ENCODE measurements at regions not wholly inside any gene's neighbourhood (a gene's known extent, or its start where the extent isn't known, plus 50 kb on each side); places are given as distances from the start of the nearest gene placed in this dataset.
"Not testable (repeated sequence)": the region's sequence is repeated elsewhere in the genome, so short reads cannot be mapped to it uniquely, and the experiment has no call there.

GRCh38 chr2:176951218-176951617 is 261.4 kb upstream of the HNRNPA3 start:
- DNase-seq: not testable (repeated sequence)

GRCh38 chr2:176956791-176957190 is 255.8 kb upstream of the HNRNPA3 start:
- DNase-seq: no peak

GRCh38 chr2:176959614-176960013 is 253.0 kb upstream of the HNRNPA3 start:
- no peak for DNase-seq

- no peak for DNase-seq
Measured at GRCh38 chr2:176960061-176960460, 252.5 kb upstream of the HNRNPA3 start.

- no peak for DNase-seq
Measured at GRCh38 chr2:176960736-176961520, 251.7 kb upstream of the HNRNPA3 start.

GRCh38 chr2:176961775-176962619 is 250.6 kb upstream of the HNRNPA3 start:
- no peak for DNase-seq

- DNase-seq: no peak
Measured at GRCh38 chr2:176963568-176964287, 248.9 kb upstream of the HNRNPA3 start.

GRCh38 chr2:176967911-176968450 is 244.6 kb upstream of the HNRNPA3 start:
- DNase-seq: no peak

GRCh38 chr2:176969642-176970359 is 242.8 kb upstream of the HNRNPA3 start:
- DNase-seq: no peak

GRCh38 chr2:176976736-176977685 is 235.6 kb upstream of the HNRNPA3 start:
- DNase-seq: no peak

- DNase-seq: no peak
Measured at GRCh38 chr2:176978921-176979320, 233.7 kb upstream of the HNRNPA3 start.

- DNase-seq: no peak
Measured at GRCh38 chr2:176979981-176980710, 232.4 kb upstream of the HNRNPA3 start.

GRCh38 chr2:176984987-176985386 is 227.6 kb upstream of the HNRNPA3 start:
- DNase-seq: no peak

GRCh38 chr2:176985871-176986270 is 226.7 kb upstream of the HNRNPA3 start:
- no peak for DNase-seq

GRCh38 chr2:176986487-176986886 is 226.1 kb upstream of the HNRNPA3 start:
- DNase-seq: no peak

GRCh38 chr2:176991411-176991810 is 221.2 kb upstream of the HNRNPA3 start:
- DNase-seq: no peak

GRCh38 chr2:176997074-176997791 is 215.4 kb upstream of the HNRNPA3 start:
- peak; percentile 19 for DNase-seq

GRCh38 chr2:176997792-176998169 is 214.8 kb upstream of the HNRNPA3 start:
- DNase-seq: no peak

GRCh38 chr2:176999301-176999700 is 213.3 kb upstream of the HNRNPA3 start:
- no peak for DNase-seq
